Keratinocyte (primary cell): ENCODE measurements at regions not wholly inside any gene's neighbourhood (a gene's known extent, or its start where the extent isn't known, plus 50 kb on each side); places are given as distances from the start of the nearest gene placed in this dataset.

Experiments
- EZH2 ChIP-seq: IDR thresholded peaks from one replicate; pipeline ENCODE4 v1.6.1; 2012; ENCODE audit warnings: inconsistent platforms, mild to moderate bottlenecking, low read length, moderate library complexity
- TF ChIP-seq, protein P1 (sequence below), 3 experiments: IDR thresholded peaks in 1 of 3; conservative IDR thresholded peaks in 1 of 3; optimal IDR thresholded peaks in 1 of 3; 2 replicates in 2 of 3; 3 replicates in 1 of 3; pipeline versions ENCODE3 to v1.5.1; 2011; ENCODE audit warnings: low read length in 3 of 3, mild to moderate bottlenecking in 3 of 3, moderate library complexity in 2 of 3, control low read depth in 1 of 3, inconsistent platforms in 1 of 3; ENCODE audit not compliant: insufficient read depth in 2 of 3; ENCODE audit errors: extremely low read depth in 1 of 3

DNA sequence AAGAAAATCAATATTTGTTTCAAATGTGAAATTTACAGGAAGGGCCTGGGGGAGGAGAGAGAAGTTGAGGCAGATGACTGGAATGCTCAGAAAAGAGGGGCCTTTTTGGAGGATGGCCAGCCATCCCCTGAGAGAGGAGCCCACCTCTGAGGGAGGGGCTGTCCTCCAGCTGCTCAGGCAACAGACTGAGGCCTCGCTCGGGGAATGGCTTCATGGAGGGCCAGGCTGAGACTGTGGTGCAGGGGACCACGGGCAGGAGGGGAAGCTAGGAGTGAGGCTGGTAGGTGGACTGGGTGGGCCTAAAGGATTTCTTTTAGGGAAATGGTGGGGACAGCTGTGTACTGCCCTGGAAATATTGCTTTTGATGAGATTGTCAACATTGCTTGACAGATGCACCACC is 73.5 kb upstream of the CADM1 start:
- TF ChIP-seq, protein P1, sequence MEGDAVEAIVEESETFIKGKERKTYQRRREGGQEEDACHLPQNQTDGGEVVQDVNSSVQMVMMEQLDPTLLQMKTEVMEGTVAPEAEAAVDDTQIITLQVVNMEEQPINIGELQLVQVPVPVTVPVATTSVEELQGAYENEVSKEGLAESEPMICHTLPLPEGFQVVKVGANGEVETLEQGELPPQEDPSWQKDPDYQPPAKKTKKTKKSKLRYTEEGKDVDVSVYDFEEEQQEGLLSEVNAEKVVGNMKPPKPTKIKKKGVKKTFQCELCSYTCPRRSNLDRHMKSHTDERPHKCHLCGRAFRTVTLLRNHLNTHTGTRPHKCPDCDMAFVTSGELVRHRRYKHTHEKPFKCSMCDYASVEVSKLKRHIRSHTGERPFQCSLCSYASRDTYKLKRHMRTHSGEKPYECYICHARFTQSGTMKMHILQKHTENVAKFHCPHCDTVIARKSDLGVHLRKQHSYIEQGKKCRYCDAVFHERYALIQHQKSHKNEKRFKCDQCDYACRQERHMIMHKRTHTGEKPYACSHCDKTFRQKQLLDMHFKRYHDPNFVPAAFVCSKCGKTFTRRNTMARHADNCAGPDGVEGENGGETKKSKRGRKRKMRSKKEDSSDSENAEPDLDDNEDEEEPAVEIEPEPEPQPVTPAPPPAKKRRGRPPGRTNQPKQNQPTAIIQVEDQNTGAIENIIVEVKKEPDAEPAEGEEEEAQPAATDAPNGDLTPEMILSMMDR (optimal IDR thresholded peaks at IDR 0.05 in 1 of 3, IDR thresholded peaks at IDR 0.05 in 1 of 3, conservative IDR thresholded peaks at IDR 0.05 in 1 of 3; ENCODE audit: extremely low read depth in 1 of 3, insufficient read depth in 2 of 3, low read length in 3 of 3) = no peak
- TF ChIP-seq EZH2 = no peak
